H7 (cell line): ENCODE measurements at regions not wholly inside any gene's neighbourhood (a gene's known extent, or its start where the extent isn't known, plus 50 kb on each side); places are given as distances from the start of the nearest gene placed in this dataset.

Source experiments
- DNase-seq: peaks from one replicate; pipeline ENCODE4 v3.0.0; 2012
- H3K27me3 ChIP-seq: 2 replicates; pipeline ENCODE4 v1.6.0; 2011; ENCODE audit warnings: mild to moderate bottlenecking, low read length; ENCODE audit not compliant: control insufficient read depth, insufficient read depth
- H3K36me3 ChIP-seq: replicated peaks from 2 replicates; pipeline ENCODE4 v1.5.1; 2011; ENCODE audit warnings: low read length; ENCODE audit not compliant: control insufficient read depth, insufficient read depth
- H3K4me3 ChIP-seq: 2 replicates; pipeline ENCODE4 v1.5.1; 2011; ENCODE audit warnings: low read depth, mild to moderate bottlenecking, control low read depth, low read length, moderate library complexity; ENCODE audit not compliant: insufficient read depth

GRCh38 chr2:67018301-67018700 lies 378.8 kb upstream of the ETAA1 start:
- H3K27me3 ChIP-seq: no peaks in the 10 kb centered on the region
- DNase-seq: no peak
- H3K4me3 ChIP-seq: no peak overlapping the region
- no peaks in the 10 kb centered on the region for H3K36me3 ChIP-seq

- H3K27me3 ChIP-seq: no peaks in the 10 kb centered on the region
- no peak for DNase-seq
- H3K36me3 ChIP-seq: no peaks in the 10 kb centered on the region
- H3K4me3 ChIP-seq: no peak overlapping the region
These were observed 365.1 kb upstream of the ETAA1 start for GRCh38 chr2:67032076-67032475.

- no peak overlapping the region for H3K4me3 ChIP-seq
- DNase-seq: no peak
- no peaks in the 10 kb centered on the region for H3K36me3 ChIP-seq
- H3K27me3 ChIP-seq: no peaks in the 10 kb centered on the region
These were observed 360.7 kb upstream of the ETAA1 start for GRCh38 chr2:67036444-67036843.

- no peak for DNase-seq
- no peaks in the 10 kb centered on the region for H3K36me3 ChIP-seq
- no peak overlapping the region for H3K4me3 ChIP-seq
- H3K27me3 ChIP-seq: no peaks in the 10 kb centered on the region
These were observed 359.5 kb upstream of the ETAA1 start for GRCh38 chr2:67037655-67038054.

GRCh38 chr2:67038195-67038594 lies 358.9 kb upstream of the ETAA1 start:
- DNase-seq: no peak
- no peaks in the 10 kb centered on the region for H3K27me3 ChIP-seq
- no peaks in the 10 kb centered on the region for H3K36me3 ChIP-seq
- no peak overlapping the region for H3K4me3 ChIP-seq

GRCh38 chr2:67039058-67039457 lies 358.1 kb upstream of the ETAA1 start:
- DNase-seq: no peak
- H3K4me3 ChIP-seq: no peak overlapping the region
- H3K27me3 ChIP-seq: no peaks in the 10 kb centered on the region
- H3K36me3 ChIP-seq: no peaks in the 10 kb centered on the region

GRCh38 chr2:67039517-67040103 lies 357.5 kb upstream of the ETAA1 start:
- no peak for DNase-seq
- Histone ChIP-seq H3K27me3 (no peaks in the 10 kb centered on the region), H3K36me3 (no peaks in the 10 kb centered on the region), H3K4me3 (no peak overlapping the region)

- DNase-seq: no peak
- H3K4me3 ChIP-seq: no peak overlapping the region
- H3K27me3 ChIP-seq: no peaks in the 10 kb centered on the region
- no peaks in the 10 kb centered on the region for H3K36me3 ChIP-seq
These were observed 356.1 kb upstream of the ETAA1 start for GRCh38 chr2:67041051-67041450.

GRCh38 chr2:67043781-67044478 lies 353.2 kb upstream of the ETAA1 start:
- H3K36me3 ChIP-seq: no peaks in the 10 kb centered on the region
- no peak overlapping the region for H3K4me3 ChIP-seq
- DNase-seq: no peak
- no peaks in the 10 kb centered on the region for H3K27me3 ChIP-seq

- no peak for DNase-seq
- H3K36me3 ChIP-seq: no peaks in the 10 kb centered on the region
These were observed 350.5 kb upstream of the ETAA1 start for GRCh38 chr2:67046591-67046990.

GRCh38 chr2:67048314-67048713 lies 348.8 kb upstream of the ETAA1 start:
- H3K27me3 ChIP-seq: no peaks in the 10 kb centered on the region
- no peaks in the 10 kb centered on the region for H3K36me3 ChIP-seq
- no peak overlapping the region for H3K4me3 ChIP-seq
- no peak for DNase-seq

More at GRCh38 chr2:67046591-67046990, 350.5 kb upstream of the ETAA1 start:
- no peaks in the 10 kb centered on the region for H3K27me3 ChIP-seq
- H3K4me3 ChIP-seq: no peak overlapping the region

GRCh38 chr2:67050622-67051021 lies 346.5 kb upstream of the ETAA1 start:
- H3K36me3 ChIP-seq: no peaks in the 10 kb centered on the region
- H3K4me3 ChIP-seq: no peak overlapping the region
- no peaks in the 10 kb centered on the region for H3K27me3 ChIP-seq
- DNase-seq: no peak

GRCh38 chr2:67054728-67055127 lies 342.4 kb upstream of the ETAA1 start:
- no peak for DNase-seq
- no peak overlapping the region for H3K4me3 ChIP-seq
- no peaks in the 10 kb centered on the region for H3K27me3 ChIP-seq
- no peaks in the 10 kb centered on the region for H3K36me3 ChIP-seq

GRCh38 chr2:67055387-67056304 lies 341.5 kb upstream of the ETAA1 start:
- H3K27me3 ChIP-seq: no peaks in the 10 kb centered on the region
- no peak overlapping the region for H3K4me3 ChIP-seq
- H3K36me3 ChIP-seq: no peaks in the 10 kb centered on the region
- DNase-seq: no peak

GRCh38 chr2:67057123-67057522 lies 340.0 kb upstream of the ETAA1 start:
- H3K36me3 ChIP-seq: no peaks in the 10 kb centered on the region
- no peak for DNase-seq
- H3K4me3 ChIP-seq: no peak overlapping the region
- H3K27me3 ChIP-seq: no peaks in the 10 kb centered on the region
